Hematopoietic multipotent progenitor cell treated with erythropoietin and hydrocortisone succinate and interleukin-3 and kit ligand, for 8 days (in vitro differentiated cells): ENCODE measurements at regions not wholly inside any gene's neighbourhood (a gene's known extent, or its start where the extent isn't known, plus 50 kb on each side); places are given as distances from the start of the nearest gene placed in this dataset.
A peak's percentile ranks its signal among the peaks of the same experiment; 100 is the strongest.
"Not testable (repeated sequence)": the region's sequence is repeated elsewhere in the genome, so short reads cannot be mapped to it uniquely, and the experiment has no call there.

Experiments used
- DNase-seq: peaks from one replicate; pipeline ENCODE4 v3.0.0-alpha.2; 2015

- no peak for DNase-seq
Observed at GRCh38 chr11:93902921-93903320, 52.5 kb upstream of the VSTM5 start.

- no peak for DNase-seq
Observed at GRCh38 chr11:93903989-93904388, 53.6 kb upstream of the VSTM5 start.

- no peak for DNase-seq
Observed at GRCh38 chr11:93904716-93905115, 54.3 kb upstream of the VSTM5 start.

- no peak for DNase-seq
Observed at GRCh38 chr11:93905384-93905783, 55.0 kb upstream of the VSTM5 start.

GRCh38 chr11:93906486-93906885 is 56.1 kb upstream of the VSTM5 start:
- DNase-seq = no peak

GRCh38 chr11:93907901-93908300 is 57.5 kb upstream of the VSTM5 start:
- DNase-seq = no peak

- DNase-seq = no peak
Observed at GRCh38 chr11:93908689-93909088, 58.3 kb upstream of the VSTM5 start.

GRCh38 chr11:93917673-93918072 is 67.3 kb upstream of the VSTM5 start:
- DNase-seq = no peak

- peak; percentile 87 for DNase-seq
Observed at GRCh38 chr11:93921695-93922468, 71.5 kb upstream of the VSTM5 start.

GRCh38 chr11:93922830-93923229 is 72.4 kb upstream of the VSTM5 start:
- no peak for DNase-seq

GRCh38 chr11:93926099-93926498 is 75.7 kb upstream of the VSTM5 start:
- DNase-seq = not testable (repeated sequence)

- DNase-seq = no peak
Observed at GRCh38 chr11:93929407-93929806, 79.0 kb upstream of the VSTM5 start.

GRCh38 chr11:93933230-93933629 is 82.8 kb upstream of the VSTM5 start:
- no peak for DNase-seq

GRCh38 chr11:93935826-93936225 is 85.3 kb upstream of the HEPHL1 start:
- no peak for DNase-seq

- DNase-seq = no peak
Observed at GRCh38 chr11:93936460-93936859, 84.7 kb upstream of the HEPHL1 start.

GRCh38 chr11:93939084-93939760 is 81.9 kb upstream of the HEPHL1 start:
- DNase-seq = no peak

GRCh38 chr11:93940395-93940794 is 80.8 kb upstream of the HEPHL1 start:
- DNase-seq = no peak

GRCh38 chr11:93942176-93942575 is 79.0 kb upstream of the HEPHL1 start:
- no peak for DNase-seq

- DNase-seq = no peak
Observed at GRCh38 chr11:93945596-93945995, 75.6 kb upstream of the HEPHL1 start.

GRCh38 chr11:93952082-93952780 is 68.9 kb upstream of the HEPHL1 start:
- no peak for DNase-seq

- DNase-seq = no peak
Observed at GRCh38 chr11:93957397-93957952, 63.7 kb upstream of the HEPHL1 start.

- no peak for DNase-seq
Observed at GRCh38 chr11:93958991-93959390, 62.2 kb upstream of the HEPHL1 start.

GRCh38 chr11:93959663-93960062 is 61.5 kb upstream of the HEPHL1 start:
- no peak for DNase-seq

- DNase-seq = no peak
Observed at GRCh38 chr11:93963072-93963471, 58.1 kb upstream of the HEPHL1 start.
